ENCODE measurements at regions not wholly inside any gene's neighbourhood (a gene's known extent, or its start where the extent isn't known, plus 50 kb on each side); places are given as distances from the start of the nearest gene placed in this dataset.
A peak's percentile ranks its signal among the peaks of the same experiment; 100 is the strongest.

- no peak overlapping the region for H3K9ac ChIP-seq (ENCODE audit: low read depth, low read length)
- H3K4me1 ChIP-seq (ENCODE audit: control insufficient read depth, insufficient read depth, low read length) = peaks cover 13% of the 10 kb centered on the region
- H3K9me3 ChIP-seq (replicated peaks; ENCODE audit: low read length) = no peaks in the 10 kb centered on the region
- H3K27me3 ChIP-seq (ENCODE audit: control insufficient read depth, insufficient read depth, low read length) = no peaks in the 10 kb centered on the region
- H3K36me3 ChIP-seq (ENCODE audit: insufficient read depth, low read length) = no peaks in the 10 kb centered on the region
- peak overlapping the region; percentile 40 for H3K4me2 ChIP-seq (ENCODE audit: low read length)
- H3K4me3 ChIP-seq (ENCODE audit: low read length) = no peak overlapping the region
These were observed 210.1 kb upstream of the FAT4 start for GRCh38 chr4:125104616-125105015.

GRCh38 chr4:125101719-125102118 lies 213.0 kb upstream of the FAT4 start:
- no peaks in the 10 kb centered on the region for H3K36me3 ChIP-seq (ENCODE audit: insufficient read depth, low read length)
- no peak overlapping the region for H3K4me3 ChIP-seq (ENCODE audit: low read length)
- H3K27me3 ChIP-seq (ENCODE audit: control insufficient read depth, insufficient read depth, low read length) = no peaks in the 10 kb centered on the region
- peaks cover 17% of the 10 kb centered on the region for H3K4me1 ChIP-seq (ENCODE audit: control insufficient read depth, insufficient read depth, low read length)
- H3K9me3 ChIP-seq (replicated peaks; ENCODE audit: low read length) = no peaks in the 10 kb centered on the region
- no peak overlapping the region for H3K4me2 ChIP-seq (ENCODE audit: low read length)
- no peak overlapping the region for H3K9ac ChIP-seq (ENCODE audit: low read depth, low read length)

- Histone ChIP-seq H3K27me3 (ENCODE audit: control insufficient read depth, insufficient read depth, low read length) (no peaks in the 10 kb centered on the region), H3K4me2 (ENCODE audit: low read length) (no peak overlapping the region), H3K9me3 (replicated peaks; ENCODE audit: low read length) (no peaks in the 10 kb centered on the region), H3K4me1 (ENCODE audit: control insufficient read depth, insufficient read depth, low read length) (peaks cover 4% of the 10 kb centered on the region), H3K9ac (ENCODE audit: low read depth, low read length) (no peak overlapping the region), H3K36me3 (ENCODE audit: insufficient read depth, low read length) (no peaks in the 10 kb centered on the region), H3K4me3 (ENCODE audit: low read length) (no peak overlapping the region)
These were observed 217.0 kb upstream of the FAT4 start for GRCh38 chr4:125097729-125098128.

GRCh38 chr4:125096662-125097061 lies 218.1 kb upstream of the FAT4 start:
- Histone ChIP-seq H3K4me2 (ENCODE audit: low read length) (no peak overlapping the region), H3K27me3 (ENCODE audit: control insufficient read depth, insufficient read depth, low read length) (no peaks in the 10 kb centered on the region), H3K36me3 (ENCODE audit: insufficient read depth, low read length) (no peaks in the 10 kb centered on the region), H3K9ac (ENCODE audit: low read depth, low read length) (no peak overlapping the region), H3K4me3 (ENCODE audit: low read length) (no peak overlapping the region), H3K4me1 (ENCODE audit: control insufficient read depth, insufficient read depth, low read length) (peaks cover 4% of the 10 kb centered on the region), H3K9me3 (replicated peaks; ENCODE audit: low read length) (no peaks in the 10 kb centered on the region)

- no peaks in the 10 kb centered on the region for H3K9me3 ChIP-seq (replicated peaks; ENCODE audit: low read length)
- no peak overlapping the region for H3K4me3 ChIP-seq (ENCODE audit: low read length)
- H3K4me1 ChIP-seq (ENCODE audit: control insufficient read depth, insufficient read depth, low read length) = no peaks in the 10 kb centered on the region
- H3K4me2 ChIP-seq (ENCODE audit: low read length) = no peak overlapping the region
- H3K27me3 ChIP-seq (ENCODE audit: control insufficient read depth, insufficient read depth, low read length) = no peaks in the 10 kb centered on the region
- no peak overlapping the region for H3K9ac ChIP-seq (ENCODE audit: low read depth, low read length)
- H3K36me3 ChIP-seq (ENCODE audit: insufficient read depth, low read length) = no peaks in the 10 kb centered on the region
These were observed 223.2 kb upstream of the FAT4 start for GRCh38 chr4:125091541-125091940.

DNA sequence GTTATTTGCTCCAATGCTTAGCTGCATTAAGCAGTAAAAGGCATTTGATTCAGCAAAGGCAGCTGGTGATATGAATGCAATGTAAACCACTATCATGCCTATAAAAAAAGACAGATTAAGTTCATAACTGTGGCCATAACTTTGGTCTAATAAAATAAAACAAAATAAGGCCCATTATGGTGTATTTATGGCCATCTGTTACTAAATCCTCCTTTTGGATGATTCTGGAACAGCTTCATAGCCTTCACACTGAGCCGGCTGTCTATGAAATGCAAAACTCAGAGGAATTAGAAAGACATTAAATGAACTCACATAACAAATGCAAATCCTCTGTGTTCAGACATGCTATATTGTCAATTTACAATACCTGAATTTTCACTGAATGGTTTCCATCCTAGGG lies 223.7 kb upstream of the FAT4 start:
- H3K9me3 ChIP-seq (replicated peaks; ENCODE audit: low read length) = no peaks in the 10 kb centered on the region
- no peaks in the 10 kb centered on the region for H3K27me3 ChIP-seq (ENCODE audit: control insufficient read depth, insufficient read depth, low read length)
- no peak overlapping the region for H3K4me3 ChIP-seq (ENCODE audit: low read length)
- no peaks in the 10 kb centered on the region for H3K4me1 ChIP-seq (ENCODE audit: control insufficient read depth, insufficient read depth, low read length)
- H3K36me3 ChIP-seq (ENCODE audit: insufficient read depth, low read length) = no peaks in the 10 kb centered on the region
- H3K4me2 ChIP-seq (ENCODE audit: low read length) = no peak overlapping the region
- H3K9ac ChIP-seq (ENCODE audit: low read depth, low read length) = no peak overlapping the region

DNA sequence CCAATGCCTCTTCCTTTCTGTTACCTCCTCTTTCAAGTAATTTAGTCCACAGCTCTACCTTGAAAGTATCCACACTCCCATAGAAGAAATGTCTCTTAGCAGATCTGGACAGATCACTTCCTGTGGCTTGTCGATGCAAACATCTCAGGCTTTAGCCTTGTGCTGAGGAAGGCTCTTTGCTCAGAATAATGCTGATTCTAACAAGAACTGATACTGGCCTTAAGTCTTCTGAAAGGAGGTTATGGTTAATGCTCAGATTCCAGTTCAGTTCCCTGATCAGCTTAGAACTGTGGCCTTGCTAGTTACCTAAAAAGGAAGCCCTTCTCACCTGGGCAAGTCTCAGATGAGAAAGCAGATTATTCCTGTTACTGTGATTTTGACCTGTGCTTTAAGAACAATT lies 230.1 kb upstream of the FAT4 start:
- Histone ChIP-seq H3K4me3 (ENCODE audit: low read length) (no peak overlapping the region), H3K27me3 (ENCODE audit: control insufficient read depth, insufficient read depth, low read length) (no peaks in the 10 kb centered on the region), H3K4me1 (ENCODE audit: control insufficient read depth, insufficient read depth, low read length) (no peaks in the 10 kb centered on the region), H3K9me3 (replicated peaks; ENCODE audit: low read length) (no peaks in the 10 kb centered on the region), H3K36me3 (ENCODE audit: insufficient read depth, low read length) (no peaks in the 10 kb centered on the region), H3K4me2 (ENCODE audit: low read length) (no peak overlapping the region), H3K9ac (ENCODE audit: low read depth, low read length) (no peak overlapping the region)

DNA sequence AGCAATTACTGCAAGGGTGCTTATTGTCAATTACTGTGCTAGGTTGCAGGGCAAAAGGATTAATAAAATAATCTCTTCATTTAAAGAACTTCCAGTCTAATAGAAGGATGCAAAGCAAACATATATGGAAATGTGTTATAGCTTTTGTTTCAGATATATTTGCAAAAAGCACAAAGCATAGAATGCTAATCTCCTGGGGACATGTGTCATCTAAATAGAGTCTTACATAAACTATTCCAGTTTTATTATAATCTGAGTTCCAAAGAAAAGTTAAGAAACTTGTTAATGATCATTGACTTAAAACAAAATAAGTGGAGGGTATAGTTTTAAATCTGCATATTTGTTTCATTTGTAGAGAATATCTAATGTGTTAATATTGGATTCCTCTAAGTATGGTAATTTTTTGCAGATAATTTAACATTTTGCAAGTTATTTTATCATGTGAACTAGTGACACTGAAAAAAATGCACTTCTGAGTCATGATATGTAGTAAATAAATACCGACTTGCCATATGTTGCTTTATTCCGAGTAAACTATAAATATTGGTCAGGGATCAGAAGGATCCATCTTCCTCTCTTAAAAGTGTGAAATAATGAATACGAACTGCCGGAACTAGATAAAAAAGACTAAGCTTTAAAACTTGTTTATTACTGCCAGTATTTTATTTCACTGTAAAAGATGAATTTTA lies 231.9 kb upstream of the FAT4 start:
- Histone ChIP-seq H3K9ac (ENCODE audit: low read depth, low read length) (no peak overlapping the region), H3K4me3 (ENCODE audit: low read length) (no peak overlapping the region), H3K4me1 (ENCODE audit: control insufficient read depth, insufficient read depth, low read length) (no peaks in the 10 kb centered on the region), H3K27me3 (ENCODE audit: control insufficient read depth, insufficient read depth, low read length) (no peaks in the 10 kb centered on the region), H3K36me3 (ENCODE audit: insufficient read depth, low read length) (no peaks in the 10 kb centered on the region), H3K4me2 (ENCODE audit: low read length) (no peak overlapping the region), H3K9me3 (replicated peaks; ENCODE audit: low read length) (no peaks in the 10 kb centered on the region)

- H3K4me3 ChIP-seq (ENCODE audit: low read length) = no peak overlapping the region
- no peaks in the 10 kb centered on the region for H3K9me3 ChIP-seq (replicated peaks; ENCODE audit: low read length)
- H3K4me2 ChIP-seq (ENCODE audit: low read length) = no peak overlapping the region
- peaks cover 10% of the 10 kb centered on the region for H3K4me1 ChIP-seq (ENCODE audit: control insufficient read depth, insufficient read depth, low read length)
- no peaks in the 10 kb centered on the region for H3K36me3 ChIP-seq (ENCODE audit: insufficient read depth, low read length)
- no peaks in the 10 kb centered on the region for H3K27me3 ChIP-seq (ENCODE audit: control insufficient read depth, insufficient read depth, low read length)
- H3K9ac ChIP-seq (ENCODE audit: low read depth, low read length) = no peak overlapping the region
These were observed 242.5 kb upstream of the FAT4 start for GRCh38 chr4:125072269-125072668.

- Histone ChIP-seq H3K4me3 (ENCODE audit: low read length) (no peak overlapping the region), H3K4me2 (ENCODE audit: low read length) (no peak overlapping the region), H3K9ac (ENCODE audit: low read depth, low read length) (no peak overlapping the region), H3K9me3 (replicated peaks; ENCODE audit: low read length) (no peaks in the 10 kb centered on the region), H3K36me3 (ENCODE audit: insufficient read depth, low read length) (no peaks in the 10 kb centered on the region), H3K4me1 (ENCODE audit: control insufficient read depth, insufficient read depth, low read length) (peaks cover 3% of the 10 kb centered on the region), H3K27me3 (ENCODE audit: control insufficient read depth, insufficient read depth, low read length) (no peaks in the 10 kb centered on the region)
These were observed 243.9 kb upstream of the FAT4 start for GRCh38 chr4:125070861-125071260.

DNA sequence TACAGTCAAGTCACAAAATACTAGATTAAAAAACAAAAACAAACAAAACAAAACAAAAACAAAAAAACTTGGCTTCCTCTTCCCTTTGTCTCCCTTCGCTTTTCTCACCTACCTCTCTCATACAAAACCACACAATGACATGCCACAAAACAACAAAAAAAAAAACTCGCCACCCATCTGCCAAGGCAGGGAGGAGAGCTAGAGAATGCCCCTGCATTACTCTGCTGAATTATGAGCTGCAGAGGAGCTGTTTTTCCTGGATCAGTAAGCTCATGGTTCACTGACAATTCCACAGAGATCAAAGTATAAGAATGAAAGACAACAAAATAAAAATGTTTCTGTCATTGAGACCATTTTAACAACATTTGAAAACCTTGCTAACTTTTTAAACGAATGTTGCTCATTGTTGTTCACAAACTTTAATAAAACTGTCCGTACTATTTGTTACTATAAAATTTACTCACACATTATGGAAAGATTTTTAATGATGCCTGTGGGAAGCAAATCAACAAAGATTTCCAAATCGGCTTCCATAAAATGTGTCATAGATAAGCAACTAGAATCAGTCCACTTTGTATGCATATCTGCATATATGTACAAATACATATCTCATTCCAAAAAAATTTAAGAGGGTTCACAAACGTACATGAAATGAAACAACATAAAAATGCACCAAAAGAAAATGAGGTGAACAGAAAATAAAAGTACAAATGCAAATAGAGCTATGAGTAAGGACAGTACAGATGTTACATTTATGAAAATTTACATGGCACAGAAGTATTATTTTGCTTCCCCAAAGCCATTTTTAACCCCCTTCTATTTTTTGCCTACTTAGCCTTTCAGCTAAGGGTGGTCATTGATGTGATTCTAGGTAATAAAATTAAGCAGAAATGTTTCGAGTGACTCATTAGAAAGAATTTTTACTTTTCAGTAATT lies 252.4 kb upstream of the FAT4 start:
- Histone ChIP-seq H3K27me3 (ENCODE audit: control insufficient read depth, insufficient read depth, low read length) (no peaks in the 10 kb centered on the region), H3K4me2 (ENCODE audit: low read length) (no peak overlapping the region), H3K9ac (ENCODE audit: low read depth, low read length) (no peak overlapping the region), H3K4me1 (ENCODE audit: control insufficient read depth, insufficient read depth, low read length) (no peaks in the 10 kb centered on the region), H3K4me3 (ENCODE audit: low read length) (no peak overlapping the region), H3K9me3 (replicated peaks; ENCODE audit: low read length) (no peaks in the 10 kb centered on the region), H3K36me3 (ENCODE audit: insufficient read depth, low read length) (no peaks in the 10 kb centered on the region)

DNA sequence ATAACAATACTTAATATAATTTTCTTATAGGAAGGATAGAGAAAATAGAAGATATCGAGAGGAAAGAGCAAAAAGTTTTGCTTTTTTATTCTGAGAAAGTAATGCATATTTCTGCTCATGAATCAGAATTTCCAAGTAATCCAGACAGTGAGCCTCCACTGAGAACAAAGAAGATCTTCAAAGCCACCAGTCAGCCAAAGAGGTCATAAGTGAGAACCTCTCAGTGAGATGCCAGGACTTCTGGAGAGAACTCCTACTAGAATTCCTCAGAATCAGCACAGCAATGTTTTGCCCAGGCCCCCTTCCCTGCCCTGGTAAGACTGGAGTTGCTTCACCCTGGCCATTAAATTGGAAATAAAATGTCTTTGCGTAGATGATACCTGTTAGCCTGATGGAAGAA lies 254.4 kb upstream of the FAT4 start:
- no peaks in the 10 kb centered on the region for H3K27me3 ChIP-seq (ENCODE audit: control insufficient read depth, insufficient read depth, low read length)
- H3K4me2 ChIP-seq (ENCODE audit: low read length) = no peak overlapping the region
- H3K36me3 ChIP-seq (ENCODE audit: insufficient read depth, low read length) = no peaks in the 10 kb centered on the region
- H3K9me3 ChIP-seq (replicated peaks; ENCODE audit: low read length) = no peaks in the 10 kb centered on the region
- H3K4me1 ChIP-seq (ENCODE audit: control insufficient read depth, insufficient read depth, low read length) = no peaks in the 10 kb centered on the region
- H3K9ac ChIP-seq (ENCODE audit: low read depth, low read length) = no peak overlapping the region
- H3K4me3 ChIP-seq (ENCODE audit: low read length) = no peak overlapping the region
